Adrenal gland (tissue), 9 donors: ENCODE measurements at regions not wholly inside any gene's neighbourhood (a gene's known extent, or its start where the extent isn't known, plus 50 kb on each side); places are given as distances from the start of the nearest gene placed in this dataset.
"Not testable (repeated sequence)": the region's sequence is repeated elsewhere in the genome, so short reads cannot be mapped to it uniquely, and the experiment has no call there.

Experiments used
- DNase-seq, 7 donors: peaks; one replicate each; pipeline ENCODE4 v3.0.0-alpha.2; 2019 to 2020
- H3K27ac ChIP-seq, 5 donors: fragments of 200-600 bp; sonication (generic) in 4 of 5; 1 replicate in 3 of 5; 2 replicates in 2 of 5; pipeline versions ENCODE4 v1.5.1 to v1.8.0; 2016 to 2020; ENCODE audit warnings: mild to moderate bottlenecking in 1 of 5
- H3K27me3 ChIP-seq: fragments of 200-600 bp; 2 replicates; pipeline ENCODE4 v1.8.0; 2021
- H3K36me3 ChIP-seq, 2 donors: fragments of 200-600 bp; replicated peaks in 1 of 2; 1 replicate in 1 of 2; 2 replicates in 1 of 2; pipeline versions ENCODE4 v1.5.1 to v1.8.0; 2018 to 2022
- H3K4me1 ChIP-seq, 2 donors: fragments of 200-600 bp; replicated peaks in 1 of 2; 1 replicate in 1 of 2; 2 replicates in 1 of 2; pipeline versions ENCODE4 v1.5.1 to v1.8.0; 2018 to 2021
- H3K4me3 ChIP-seq, 4 donors: fragments of 200-600 bp; sonication (generic) in 3 of 4; one replicate each; pipeline ENCODE4 v1.5.1; 2016 to 2018
- H3K9me3 ChIP-seq, 3 donors: fragments of 200-600 bp; sonication (generic) in 1 of 3; replicated peaks in 1 of 3; 1 replicate in 2 of 3; 2 replicates in 1 of 3; pipeline versions ENCODE4 v1.5.1 to v1.8.0; 2016 to 2021
- CTCF ChIP-seq, 6 experiments: fragments of 450-650 bp in 4 of 6; fragments of 200-600 bp in 2 of 6; sonication (generic) in 1 of 6; IDR thresholded peaks; 1 replicate in 5 of 6; 2 replicates in 1 of 6; pipeline versions ENCODE4 v1.5.1 to v1.8.0; 2016 to 2021; ENCODE audit warnings: antibody characterized with exemption in 6 of 6, mild to moderate bottlenecking in 2 of 6, moderate library complexity in 1 of 6
- POLR2A ChIP-seq, 2 donors: fragments of 450-650 bp; IDR thresholded peaks; one replicate each; pipeline ENCODE4 v1.6.1; 2017; ENCODE audit warnings: antibody characterized with exemption in 2 of 2, mild to moderate bottlenecking in 2 of 2, moderate library complexity in 1 of 2
- WGBS, 4 donors: extraction: QIAGEN DNeasy Blood & Tissue Kit in 2 of 4; methylation state at CpG; one replicate each; pipeline versions ENCODE4 v1.1.5 to v1.1.7; 2013 to 2017; 5-methylcytosine and 5-hydroxymethylcytosine counted together
- intact Hi-C, 2 donors: fragments of 100-400 bp; cut with DNase I; formaldehyde crosslinking; loops; one replicate each; pipeline versions ENCODE4 v1.14.1 to v1.15.0; 2022 to 2023
- donor health status: healthy with polysubstance abuse.
- donor health status: Bipolar disorder and iron deficiency.
- donor health status: DM: yes; HTN: yes; CAD: no.
- donor health status: DM: no; HTN: no; CAD: no.
- donor health status: DM: no; HTN: no; CAD: no.

DNA sequence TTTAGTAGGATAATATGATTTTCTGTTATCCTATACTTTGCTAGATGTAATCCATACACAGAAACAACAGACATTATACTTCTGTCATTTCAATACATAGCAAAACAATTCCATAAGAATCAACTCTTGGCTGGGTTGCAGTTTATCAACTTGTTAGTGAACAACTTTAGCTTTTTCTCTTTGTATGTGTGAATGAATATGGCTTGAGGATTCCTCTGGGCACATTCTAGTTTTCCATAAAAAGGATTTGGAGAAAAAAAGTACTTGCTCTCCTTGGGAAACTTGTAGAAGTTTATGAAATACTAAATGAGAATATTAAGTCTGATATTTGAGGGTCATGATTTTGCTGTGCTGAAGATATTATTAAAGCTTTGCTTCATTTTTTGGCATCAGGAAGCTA lies 210.7 kb upstream of the GIMD1 start:
- no peaks in the 10 kb centered on the region for H3K4me1 ChIP-seq
- no peak overlapping the region for H3K27ac ChIP-seq
- no peaks in the 10 kb centered on the region for H3K27me3 ChIP-seq
- no peak for DNase-seq
- intact Hi-C loops = no loop called here
- H3K4me3 ChIP-seq = no peak overlapping the region
- H3K9me3 ChIP-seq = no peaks in the 10 kb centered on the region
- no peak for TF ChIP-seq CTCF (IDR thresholded peaks at IDR 0.05)
- no peaks in the 10 kb centered on the region for H3K36me3 ChIP-seq

DNA sequence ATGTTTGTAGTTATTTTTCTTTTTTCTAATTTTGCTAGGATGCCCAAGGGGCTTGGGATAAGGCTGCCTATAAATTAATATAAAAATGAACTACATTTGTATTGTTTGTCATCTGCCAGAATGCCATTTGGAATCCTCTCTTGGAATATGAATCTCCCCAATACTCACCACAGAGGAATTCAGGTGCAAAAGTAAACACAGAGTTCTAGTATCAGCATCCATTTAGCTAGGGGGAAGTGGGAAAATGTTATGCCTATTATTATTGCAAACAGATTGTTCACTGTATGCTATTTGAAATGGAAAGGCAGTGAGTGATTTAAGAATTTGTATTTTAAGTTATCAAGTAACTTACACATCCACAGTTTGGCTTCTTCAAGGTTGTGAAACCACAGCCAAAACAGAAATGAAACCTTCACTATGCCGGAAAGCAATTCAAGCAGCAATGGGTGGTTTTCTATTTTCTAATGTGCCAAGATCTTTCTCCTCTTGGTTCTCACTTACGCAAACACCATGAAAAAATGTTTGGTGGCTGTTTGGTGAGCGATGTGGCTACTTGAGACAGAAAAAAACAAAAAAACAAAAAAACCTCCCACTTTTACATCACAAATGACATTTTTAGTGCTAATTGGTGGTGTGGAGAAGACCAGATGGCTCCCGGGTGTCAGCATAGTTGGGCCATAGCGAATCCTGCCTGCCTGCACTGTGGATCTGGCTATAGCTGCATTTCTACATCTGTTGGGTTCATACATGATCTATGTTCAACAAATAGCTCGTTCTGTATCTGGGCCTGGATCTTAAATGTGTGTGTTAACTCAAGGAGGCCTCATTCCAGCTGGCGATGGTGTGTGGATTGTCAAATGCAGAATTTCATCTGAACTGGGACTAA lies 200.8 kb upstream of the GIMD1 start:
- intact Hi-C loops = no loop called here
- H3K4me3 ChIP-seq = no peak overlapping the region
- no peak overlapping the region for H3K27ac ChIP-seq
- H3K9me3 ChIP-seq = no peaks in the 10 kb centered on the region
- no peaks in the 10 kb centered on the region for H3K36me3 ChIP-seq
- TF ChIP-seq POLR2A (IDR thresholded peaks at IDR 0.05) (no peak), CTCF (IDR thresholded peaks at IDR 0.05) (no peak)
- no peaks in the 10 kb centered on the region for H3K27me3 ChIP-seq
- no peaks in the 10 kb centered on the region for H3K4me1 ChIP-seq
- no peak for DNase-seq
- WGBS, 4 donors = 59 to 73% (median 72%) methylated on average over 7 of the region's 7 CpGs

GRCh38 chr4:106565727-106566126 lies 197.1 kb upstream of the GIMD1 start:
- Histone ChIP-seq H3K27ac (no peak overlapping the region), H3K4me1 (no peaks in the 10 kb centered on the region), H3K27me3 (no peaks in the 10 kb centered on the region), H3K4me3 (no peak overlapping the region), H3K36me3 (no peaks in the 10 kb centered on the region), H3K9me3 (no peaks in the 10 kb centered on the region)
- DNase-seq = no peak
- intact Hi-C loops = no loop called here
- TF ChIP-seq CTCF (IDR thresholded peaks at IDR 0.05) (no peak), POLR2A (IDR thresholded peaks at IDR 0.05) (no peak)
- 61 to 75% (median 71%) methylated on average over 2 of the region's 2 CpGs for WGBS, 4 donors

DNA sequence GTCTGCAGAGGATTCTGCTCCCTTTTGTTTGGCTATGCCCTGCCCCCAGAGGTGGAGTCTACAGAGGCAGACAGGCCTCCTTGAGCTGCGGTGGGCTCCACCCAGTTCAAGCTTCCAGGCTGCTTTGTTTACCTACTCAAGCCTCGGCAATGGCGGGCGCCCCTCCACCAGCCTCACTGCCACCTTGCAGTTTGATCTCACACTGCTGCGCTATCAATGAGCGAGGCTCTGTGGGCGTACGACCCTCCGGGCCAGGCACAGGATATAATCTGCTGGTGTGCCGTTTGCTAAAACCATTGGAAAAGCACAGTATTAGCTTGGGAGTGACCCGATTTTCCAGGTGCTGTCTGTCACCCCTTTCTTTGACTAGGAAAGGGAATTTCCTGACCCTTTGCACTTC lies 195.1 kb upstream of the GIMD1 start:
- H3K27ac ChIP-seq, intact Hi-C loops, H3K4me1 ChIP-seq, DNase-seq, H3K27me3 ChIP-seq, H3K36me3 ChIP-seq, H3K4me3 ChIP-seq, H3K9me3 ChIP-seq: not testable (repeated sequence)
- 82 to 86% (median 83%) methylated on average over 6 to 11 of the region's 11 CpGs for WGBS, 4 donors

- no peaks in the 10 kb centered on the region for H3K4me1 ChIP-seq
- H3K4me3 ChIP-seq = no peak overlapping the region
- TF ChIP-seq POLR2A (IDR thresholded peaks at IDR 0.05) = no peak
- no peaks in the 10 kb centered on the region for H3K9me3 ChIP-seq
- intact Hi-C loops = no loop called here
- no peaks in the 10 kb centered on the region for H3K36me3 ChIP-seq
- H3K27ac ChIP-seq = no peak overlapping the region
- DNase-seq = no peak
- H3K27me3 ChIP-seq = no peaks in the 10 kb centered on the region
- WGBS, 4 donors = 92 to 98% (median 94%) methylated on average over 2 of the region's 2 CpGs
Observed at GRCh38 chr4:106551724-106552123, 183.1 kb upstream of the GIMD1 start.
